Activated CD4-positive, alpha-beta T cell treated with anti-CD3 and anti-CD28 coated beads for 36 hours (primary cell): ENCODE measurements at regions not wholly inside any gene's neighbourhood (a gene's known extent, or its start where the extent isn't known, plus 50 kb on each side); places are given as distances from the start of the nearest gene placed in this dataset.

Experiments
- ATAC-seq: fragments of 200-7000 bp; cut with Tn5 transposase; one replicate; pipeline ENCODE4 v1.10.0; 2021; ENCODE audit warnings: mild to moderate bottlenecking, moderate library complexity
- CTCF ChIA-PET: fragments of 350-600 bp; sonication (Branson Sonifier 250); formaldehyde crosslinking; loops from one replicate; lab custom pipeline; 2021; ENCODE audit warnings: antibody characterized with exemption; lab: Charles Lee
- POLR2A ChIA-PET: fragments of 350-600 bp; sonication (Branson Sonifier 250); formaldehyde crosslinking; loops from one replicate; lab custom pipeline; 2021; ENCODE audit warnings: antibody characterized with exemption, inconsistent platforms; lab: Charles Lee
- DNase-seq: peaks from one replicate; pipeline ENCODE4 v3.0.0-alpha.2; 2020
- H3K27ac Mint-ChIP-seq: one replicate; pipeline ENCODE4 v1.8.0; 2021; ENCODE audit warnings: mixed read lengths
- H3K27me3 Mint-ChIP-seq: one replicate; pipeline ENCODE4 v1.8.0; 2021; ENCODE audit warnings: mixed read lengths
- H3K36me3 Mint-ChIP-seq: one replicate; pipeline ENCODE4 v1.8.0; 2021; ENCODE audit warnings: low read depth, mixed read lengths
- H3K4me1 Mint-ChIP-seq: one replicate; pipeline ENCODE4 v1.8.0; 2021; ENCODE audit warnings: mixed read lengths
- H3K4me3 Mint-ChIP-seq: one replicate; pipeline ENCODE4 v1.8.0; 2021; ENCODE audit warnings: mild to moderate bottlenecking, moderate library complexity, mixed read lengths
- H3K9me3 Mint-ChIP-seq: one replicate; pipeline ENCODE4 v1.8.0; 2021; ENCODE audit warnings: low read depth, mixed read lengths
- intact Hi-C, 2 experiments: fragments of 100-400 bp; cut with DNase I in 1 of 2; cut with micrococcal nuclease in 1 of 2; formaldehyde crosslinking; loops; one replicate each; pipeline versions ENCODE4 v1.14.2 to v1.15.1; 2022 to 2024; cut with DNase I, micrococcal nuclease

- no peak overlapping the region for H3K27ac Mint-ChIP-seq
- intact Hi-C loops, result no loop called here
- ChIA-PET CTCF (no interaction called here), POLR2A (no interaction called here)
- ATAC-seq, result no peak
- H3K36me3 Mint-ChIP-seq, result no peaks in the 10 kb centered on the region
- no peak for DNase-seq
- H3K4me1 Mint-ChIP-seq, result no peaks in the 10 kb centered on the region
- H3K9me3 Mint-ChIP-seq, result no peaks in the 10 kb centered on the region
- H3K4me3 Mint-ChIP-seq, result no peak overlapping the region
- H3K27me3 Mint-ChIP-seq, result peaks cover 17% of the 10 kb centered on the region
These were observed 79.1 kb upstream of the GPR12 start for GRCh38 chr13:26839682-26840081.

GRCh38 chr13:26838821-26839220 lies 78.2 kb upstream of the GPR12 start:
- no peaks in the 10 kb centered on the region for H3K36me3 Mint-ChIP-seq
- H3K27me3 Mint-ChIP-seq, result peaks cover 17% of the 10 kb centered on the region
- H3K4me3 Mint-ChIP-seq, result no peak overlapping the region
- DNase-seq (no peak), ATAC-seq (no peak)
- H3K9me3 Mint-ChIP-seq, result no peaks in the 10 kb centered on the region
- H3K4me1 Mint-ChIP-seq, result no peaks in the 10 kb centered on the region
- intact Hi-C loops, result no loop called here
- CTCF ChIA-PET, result no interaction called here
- no peak overlapping the region for H3K27ac Mint-ChIP-seq
- POLR2A ChIA-PET, result no interaction called here

GRCh38 chr13:26837997-26838396 lies 77.4 kb upstream of the GPR12 start:
- Mint-ChIP-seq H3K4me3 (no peak overlapping the region), H3K36me3 (no peaks in the 10 kb centered on the region), H3K27me3 (peaks cover 19% of the 10 kb centered on the region), H3K9me3 (no peaks in the 10 kb centered on the region), H3K27ac (no peak overlapping the region), H3K4me1 (no peaks in the 10 kb centered on the region)
- intact Hi-C loops, result no loop called here
- no peak for DNase-seq
- no peak for ATAC-seq
- POLR2A ChIA-PET, result no interaction called here
- CTCF ChIA-PET, result interaction anchor here (1.6 kb wide), 1 partner anchor 9 kb away, joined by 4 read pairs; no protein-coding TSS in a partner anchor

GRCh38 chr13:26837102-26837501 lies 76.5 kb upstream of the GPR12 start:
- ATAC-seq, result no peak
- no peak overlapping the region for H3K27ac Mint-ChIP-seq
- POLR2A ChIA-PET, result no interaction called here
- CTCF ChIA-PET, result interaction anchor here (1.6 kb wide), 1 partner anchor 10 kb away, joined by 4 read pairs; no protein-coding TSS in a partner anchor
- no peaks in the 10 kb centered on the region for H3K36me3 Mint-ChIP-seq
- H3K4me1 Mint-ChIP-seq, result no peaks in the 10 kb centered on the region
- H3K4me3 Mint-ChIP-seq, result no peak overlapping the region
- H3K27me3 Mint-ChIP-seq, result peaks cover 19% of the 10 kb centered on the region
- no peak for DNase-seq
- intact Hi-C loops, result no loop called here
- no peaks in the 10 kb centered on the region for H3K9me3 Mint-ChIP-seq

- Mint-ChIP-seq H3K4me1 (no peaks in the 10 kb centered on the region), H3K27me3 (peaks cover 22% of the 10 kb centered on the region), H3K4me3 (no peak overlapping the region), H3K27ac (no peak overlapping the region), H3K9me3 (no peaks in the 10 kb centered on the region), H3K36me3 (no peaks in the 10 kb centered on the region)
- CTCF ChIA-PET, result interaction anchor here (1.1 to 1.6 kb wide), 2 partner anchors 10 to 14 kb away, joined by 3 to 4 read pairs; no protein-coding TSS in a partner anchor
- DNase-seq, result no peak
- POLR2A ChIA-PET, result no interaction called here
- ATAC-seq, result no peak
- intact Hi-C loops, result no loop called here
These were observed 76.0 kb upstream of the GPR12 start for GRCh38 chr13:26836626-26837025.

DNA sequence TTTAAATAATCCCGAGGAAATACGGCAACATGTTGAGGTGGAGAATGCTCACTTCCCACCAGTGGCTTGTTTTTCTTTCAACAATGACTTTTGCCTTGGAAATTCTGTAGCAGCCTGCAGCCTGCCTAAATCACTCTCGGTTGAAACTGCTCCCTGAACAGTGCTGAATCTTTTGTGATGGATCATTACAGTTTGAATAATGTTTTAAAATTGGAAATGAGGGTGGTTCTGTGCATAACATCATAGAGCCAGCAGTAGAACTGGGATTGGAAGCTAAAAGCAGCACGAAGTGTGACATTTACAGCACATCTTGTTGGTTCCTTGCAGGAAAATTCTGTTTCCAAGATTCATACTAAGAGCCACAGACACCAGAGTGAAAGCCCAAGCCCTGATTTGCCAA lies 74.1 kb upstream of the GPR12 start:
- CTCF ChIA-PET, result interaction anchor here (0.6 to 1.1 kb wide), 3 partner anchors 37 to 366 kb away, joined by 3 to 5 read pairs (median 5); no protein-coding TSS in a partner anchor

DNA sequence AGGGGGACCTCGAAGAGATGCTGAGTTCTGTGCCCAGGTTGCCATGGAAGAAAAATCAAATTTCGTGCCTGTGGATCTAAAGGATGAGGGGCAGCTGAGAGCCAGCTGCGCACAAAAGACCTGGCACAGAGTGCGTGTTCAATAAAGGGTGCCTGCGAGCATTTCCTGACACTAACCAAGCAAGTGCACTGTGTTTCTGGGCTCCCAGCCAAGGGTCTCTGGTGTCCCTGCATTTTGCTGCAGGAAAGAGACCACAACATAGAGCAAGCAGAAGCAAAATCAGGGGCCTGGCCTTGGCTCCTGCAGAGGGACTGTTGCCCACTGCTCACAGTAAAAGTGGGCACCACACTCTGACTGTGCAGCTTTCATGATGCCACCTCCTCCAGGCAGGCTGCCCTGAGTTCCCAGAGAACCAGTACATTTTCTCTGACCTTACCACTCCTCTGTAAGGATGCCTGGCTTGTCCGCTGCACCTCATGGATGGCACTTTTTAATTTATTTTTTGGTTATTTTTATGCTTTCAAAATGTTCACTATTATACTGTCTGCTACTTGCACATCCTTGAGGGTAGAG lies 70.8 kb upstream of the GPR12 start:
- no peak overlapping the region for H3K27ac Mint-ChIP-seq
- no peaks in the 10 kb centered on the region for H3K9me3 Mint-ChIP-seq
- H3K27me3 Mint-ChIP-seq, result peaks cover 20% of the 10 kb centered on the region
- DNase-seq (no peak), ATAC-seq (no peak)
- no peaks in the 10 kb centered on the region for H3K36me3 Mint-ChIP-seq
- no peaks in the 10 kb centered on the region for H3K4me1 Mint-ChIP-seq
- CTCF ChIA-PET, result interaction anchor here (0.6 kb wide), 1 partner anchor 944 kb away, joined by 3 read pairs; no protein-coding TSS in a partner anchor
- POLR2A ChIA-PET, result no interaction called here
- no peak overlapping the region for H3K4me3 Mint-ChIP-seq
- intact Hi-C loops, result no loop called here

More for the DNA sequence above, 74.1 kb upstream of the GPR12 start:
- no peaks in the 10 kb centered on the region for H3K36me3 Mint-ChIP-seq
- H3K27me3 Mint-ChIP-seq, result peaks cover 16% of the 10 kb centered on the region
- no peak overlapping the region for H3K4me3 Mint-ChIP-seq
- POLR2A ChIA-PET, result no interaction called here
- DNase-seq (no peak), ATAC-seq (no peak)
- no peaks in the 10 kb centered on the region for H3K4me1 Mint-ChIP-seq
- no peak overlapping the region for H3K27ac Mint-ChIP-seq
- H3K9me3 Mint-ChIP-seq, result no peaks in the 10 kb centered on the region
- intact Hi-C loops, result no loop called here

GRCh38 chr13:26829716-26830115 lies 69.1 kb upstream of the GPR12 start:
- no peaks in the 10 kb centered on the region for H3K36me3 Mint-ChIP-seq
- peaks cover 13% of the 10 kb centered on the region for H3K27me3 Mint-ChIP-seq
- ATAC-seq (no peak), DNase-seq (no peak)
- POLR2A ChIA-PET, result no interaction called here
- no peak overlapping the region for H3K4me3 Mint-ChIP-seq
- H3K27ac Mint-ChIP-seq, result no peak overlapping the region
- intact Hi-C loops, result no loop called here
- H3K9me3 Mint-ChIP-seq, result no peaks in the 10 kb centered on the region
- CTCF ChIA-PET, result no interaction called here
- H3K4me1 Mint-ChIP-seq, result no peaks in the 10 kb centered on the region

GRCh38 chr13:26824581-26824980 lies 64.0 kb upstream of the GPR12 start:
- DNase-seq, result no peak
- H3K36me3 Mint-ChIP-seq, result no peaks in the 10 kb centered on the region
- ChIA-PET POLR2A (no interaction called here), CTCF (interaction anchor here (1.0 kb wide), 1 partner anchor 49 kb away, joined by 3 read pairs; no protein-coding TSS in a partner anchor)
- H3K27ac Mint-ChIP-seq, result no peak overlapping the region
- ATAC-seq, result no peak
- H3K4me1 Mint-ChIP-seq, result no peaks in the 10 kb centered on the region
- no peaks in the 10 kb centered on the region for H3K9me3 Mint-ChIP-seq
- intact Hi-C loops, result no loop called here
- no peak overlapping the region for H3K4me3 Mint-ChIP-seq
- peaks cover 9% of the 10 kb centered on the region for H3K27me3 Mint-ChIP-seq

GRCh38 chr13:26822146-26822545 lies 61.6 kb upstream of the GPR12 start:
- H3K27me3 Mint-ChIP-seq, result peaks cover 6% of the 10 kb centered on the region
- no peaks in the 10 kb centered on the region for H3K9me3 Mint-ChIP-seq
- H3K36me3 Mint-ChIP-seq, result no peaks in the 10 kb centered on the region
- H3K27ac Mint-ChIP-seq, result no peak overlapping the region
- ATAC-seq (no peak), DNase-seq (no peak)
- intact Hi-C loops, result no loop called here
- no peak overlapping the region for H3K4me3 Mint-ChIP-seq
- H3K4me1 Mint-ChIP-seq, result no peaks in the 10 kb centered on the region
- POLR2A ChIA-PET, result no interaction called here
- CTCF ChIA-PET, result interaction anchor here (1.1 kb wide), 1 partner anchor 14 kb away, joined by 3 read pairs; no protein-coding TSS in a partner anchor

GRCh38 chr13:26821672-26822071 lies 61.1 kb upstream of the GPR12 start:
- POLR2A ChIA-PET, result interaction anchor here (0.5 kb wide), 1 partner anchor 9 kb away, joined by 3 read pairs; no protein-coding TSS in a partner anchor
- Mint-ChIP-seq H3K27ac (no peak overlapping the region), H3K36me3 (no peaks in the 10 kb centered on the region), H3K27me3 (peaks cover 4% of the 10 kb centered on the region), H3K4me3 (no peak overlapping the region), H3K4me1 (no peaks in the 10 kb centered on the region), H3K9me3 (no peaks in the 10 kb centered on the region)
- ATAC-seq (no peak), DNase-seq (no peak)
- CTCF ChIA-PET, result interaction anchor here (0.6 to 1.1 kb wide), 2 partner anchors 14 to 59 kb away, joined by 3 read pairs; no protein-coding TSS in a partner anchor
- intact Hi-C loops, result no loop called here

DNA sequence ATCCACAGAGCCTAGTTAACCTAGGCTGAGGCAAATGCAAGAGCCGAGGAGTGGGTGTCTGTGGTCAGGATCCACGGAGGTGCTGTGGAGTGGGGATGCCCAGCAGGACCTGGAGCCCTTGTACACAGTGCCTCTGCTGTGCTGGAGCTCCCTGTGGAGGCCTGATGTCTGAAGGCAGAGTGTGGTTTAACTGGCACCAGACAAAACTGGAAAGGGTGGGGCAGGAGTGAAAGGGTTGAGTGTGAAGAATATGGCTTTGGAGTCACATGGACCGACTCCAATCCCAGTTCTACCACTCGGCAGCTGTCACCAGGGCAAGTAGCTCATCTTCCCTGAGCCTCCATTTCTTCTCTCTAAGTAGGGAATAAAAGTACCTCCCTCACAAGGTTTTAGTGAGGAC lies 60.3 kb upstream of the GPR12 start:
- no peak for ATAC-seq
- ChIA-PET POLR2A (no interaction called here), CTCF (interaction anchor here (0.6 kb wide), 1 partner anchor 58 kb away, joined by 3 read pairs; no protein-coding TSS in a partner anchor)
- Mint-ChIP-seq H3K4me1 (no peaks in the 10 kb centered on the region), H3K9me3 (no peaks in the 10 kb centered on the region), H3K27ac (no peak overlapping the region), H3K4me3 (no peak overlapping the region), H3K27me3 (peaks cover 2% of the 10 kb centered on the region), H3K36me3 (no peaks in the 10 kb centered on the region)
- DNase-seq, result no peak
- intact Hi-C loops, result no loop called here
